ENCODE measurements at regions not wholly inside any gene's neighbourhood (a gene's known extent, or its start where the extent isn't known, plus 50 kb on each side); places are given as distances from the start of the nearest gene placed in this dataset.

DNA sequence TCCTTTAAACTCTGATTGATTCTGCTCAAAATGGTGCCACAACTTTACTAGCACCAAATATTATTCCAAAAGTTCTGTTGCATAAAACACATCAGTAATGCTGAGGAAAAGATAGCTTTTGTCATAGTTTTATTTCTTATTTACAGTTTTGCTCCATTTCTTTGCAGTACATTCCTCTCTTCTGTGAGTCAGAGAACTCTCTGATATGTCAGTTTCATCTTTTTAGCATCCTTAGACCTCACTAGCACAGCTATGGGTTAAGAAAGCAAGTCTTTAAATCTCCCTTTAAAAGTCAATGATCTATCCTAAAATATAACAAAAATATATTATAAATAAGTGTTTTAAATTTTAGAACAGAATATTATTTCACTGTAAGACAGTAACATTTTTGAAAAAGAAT, 356.6 kb upstream of the SNX7 start:
- no peak for DNase-seq (ENCODE audit: low spot score in 2 of 2)
- no peak for TF ChIP-seq POLR2A (IDR thresholded peaks at IDR 0.05)
- TF ChIP-seq CTCF (IDR thresholded peaks at IDR 0.05): no peak
- no peak overlapping the region for H3K4me3 ChIP-seq (ENCODE audit: low read depth, poor library complexity, severe bottlenecking)
- intact Hi-C loops (cut with DNase I; ENCODE audit: low total_unique reads): no loop called here

DNA sequence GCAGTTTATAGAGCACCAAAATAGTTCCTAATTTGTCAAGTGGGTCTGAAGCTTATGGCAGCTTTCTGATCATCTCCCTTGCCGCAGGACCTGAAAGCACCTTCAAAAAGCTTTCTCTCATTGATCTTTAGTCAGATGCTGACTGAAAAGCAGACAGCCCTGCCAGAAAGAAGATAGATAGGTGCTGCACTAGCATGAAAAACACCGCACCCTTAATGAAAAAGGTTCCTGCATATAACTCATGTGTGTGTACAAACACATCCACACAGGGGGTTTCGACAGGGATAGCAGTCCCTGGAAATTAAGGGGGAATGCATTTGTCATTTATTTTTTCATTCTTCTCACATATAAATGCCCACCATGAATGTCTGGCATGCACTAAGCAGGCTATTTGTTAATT, 361.7 kb upstream of the SNX7 start:
- no peak overlapping the region for H3K4me3 ChIP-seq (ENCODE audit: low read depth, poor library complexity, severe bottlenecking)
- intact Hi-C loops (cut with DNase I; ENCODE audit: low total_unique reads): no loop called here
- WGBS, 2 donors: 71 to 74% methylated on average over 3 of the region's 3 CpGs
- no peak for DNase-seq (ENCODE audit: low spot score in 2 of 2)
- no peak for TF ChIP-seq CTCF (IDR thresholded peaks at IDR 0.05)
- no peak for TF ChIP-seq POLR2A (IDR thresholded peaks at IDR 0.05)

DNA sequence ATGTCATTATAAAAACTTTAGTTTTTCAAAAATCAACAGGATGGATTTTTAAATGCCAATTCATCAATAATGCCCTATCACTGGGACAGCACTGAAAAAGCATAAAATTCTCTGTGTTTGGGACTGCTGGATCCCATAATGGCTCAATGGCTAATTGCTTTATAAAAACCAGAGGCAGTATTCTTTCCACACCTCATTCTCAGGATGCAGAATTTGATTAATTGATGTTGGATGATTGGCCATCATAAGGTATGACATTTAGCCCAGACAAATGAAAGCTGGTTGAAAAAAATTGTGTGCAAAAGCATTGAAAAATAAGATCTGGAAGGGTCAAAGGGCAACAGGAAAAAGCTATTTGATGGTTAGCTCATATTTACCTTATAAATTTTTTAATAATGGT, 362.2 kb upstream of the SNX7 start:
- intact Hi-C loops (cut with DNase I; ENCODE audit: low total_unique reads): no loop called here
- no peak for DNase-seq (ENCODE audit: low spot score in 2 of 2)
- no peak overlapping the region for H3K4me3 ChIP-seq (ENCODE audit: low read depth, poor library complexity, severe bottlenecking)
- TF ChIP-seq CTCF (IDR thresholded peaks at IDR 0.05): no peak
- no peak for TF ChIP-seq POLR2A (IDR thresholded peaks at IDR 0.05)

- 88 to 91% methylated on average over 2 of the region's 2 CpGs for WGBS, 2 donors
- intact Hi-C loops (cut with DNase I; ENCODE audit: low total_unique reads): no loop called here
- no peak overlapping the region for H3K4me3 ChIP-seq (ENCODE audit: low read depth, poor library complexity, severe bottlenecking)
- TF ChIP-seq CTCF (IDR thresholded peaks at IDR 0.05) (no peak), POLR2A (IDR thresholded peaks at IDR 0.05) (no peak)
- DNase-seq (ENCODE audit: low spot score in 2 of 2): no peak
Measured at GRCh38 chr1:98298319-98298718, 363.2 kb upstream of the SNX7 start.

DNA sequence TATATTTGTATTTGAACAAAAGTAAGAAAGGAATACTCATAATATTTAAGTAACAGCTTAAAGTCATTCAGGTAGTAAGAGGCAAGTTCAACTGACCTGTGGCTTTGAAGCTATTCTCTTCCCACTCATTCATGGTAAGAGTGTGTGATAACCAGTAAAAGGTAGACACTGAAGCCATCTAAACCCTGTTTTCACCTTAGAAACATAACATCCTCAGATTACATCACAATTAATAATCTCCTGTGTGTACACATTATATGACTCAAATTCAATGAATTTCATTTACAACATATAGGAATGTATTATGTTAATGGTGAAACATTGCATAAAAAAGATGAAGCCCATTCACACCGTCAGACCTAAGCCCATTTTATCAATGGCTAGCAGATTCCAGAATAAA, 364.8 kb upstream of the SNX7 start:
- H3K4me3 ChIP-seq (ENCODE audit: low read depth, poor library complexity, severe bottlenecking): no peak overlapping the region
- intact Hi-C loops (cut with DNase I; ENCODE audit: low total_unique reads): no loop called here
- DNase-seq (ENCODE audit: low spot score in 2 of 2): no peak
- 86 to 95% methylated on average over 1 of the region's 1 CpG for WGBS, 2 donors
- TF ChIP-seq CTCF (IDR thresholded peaks at IDR 0.05) (no peak), POLR2A (IDR thresholded peaks at IDR 0.05) (no peak)

DNA sequence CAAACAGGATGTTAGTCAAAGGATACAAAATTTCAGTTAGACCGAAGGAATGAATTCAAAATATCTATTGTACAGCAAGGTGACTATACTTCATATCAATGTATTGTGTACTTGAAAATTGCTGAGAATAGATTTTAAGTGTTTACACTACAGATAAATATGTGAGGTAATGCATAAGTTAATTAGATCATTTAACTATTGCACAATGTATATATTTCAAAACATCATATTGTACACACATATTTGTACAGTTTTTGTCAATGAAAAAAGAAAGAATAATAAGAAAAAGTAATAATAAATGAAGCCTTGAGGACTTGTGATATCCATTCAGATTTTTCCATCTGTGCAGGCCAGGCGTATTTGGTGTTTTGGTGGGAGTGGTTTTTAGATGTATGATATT, 367.4 kb upstream of the SNX7 start:
- no peak overlapping the region for H3K4me3 ChIP-seq (ENCODE audit: low read depth, poor library complexity, severe bottlenecking)
- no peak for TF ChIP-seq POLR2A (IDR thresholded peaks at IDR 0.05)
- 83 to 91% methylated on average over 2 of the region's 2 CpGs for WGBS, 2 donors
- intact Hi-C loops (cut with DNase I; ENCODE audit: low total_unique reads): no loop called here
- DNase-seq (ENCODE audit: low spot score in 2 of 2): no peak

GRCh38 chr1:98292994-98293393, 368.5 kb upstream of the SNX7 start:
- intact Hi-C loops (cut with DNase I; ENCODE audit: low total_unique reads): no loop called here
- H3K4me3 ChIP-seq (ENCODE audit: low read depth, poor library complexity, severe bottlenecking): no peak overlapping the region
- no peak for DNase-seq (ENCODE audit: low spot score in 2 of 2)
- no peak for TF ChIP-seq POLR2A (IDR thresholded peaks at IDR 0.05)
- no peak for TF ChIP-seq CTCF (IDR thresholded peaks at IDR 0.05)
